GM19395 (cell line): ENCODE measurements at regions not wholly inside any gene's neighbourhood (a gene's known extent, or its start where the extent isn't known, plus 50 kb on each side); places are given as distances from the start of the nearest gene placed in this dataset.

Source experiments
- ATAC-seq: cut with Tn5 transposase; IDR thresholded peaks from one replicate; pipeline ENCODE4 v1.9.1; 2021; ENCODE audit warnings: mild to moderate bottlenecking, moderate library complexity; ENCODE audit not compliant: unreplicated experiment

- ATAC-seq = no peak
These were observed 67.8 kb downstream of the CASP12 start for GRCh38 chr11:104830508-104830907.

- ATAC-seq = no peak
These were observed 68.2 kb downstream of the CASP12 start for GRCh38 chr11:104830080-104830479.

- no peak for ATAC-seq
These were observed 71.5 kb downstream of the CASP12 start for GRCh38 chr11:104826772-104827171.

GRCh38 chr11:104823657-104824056, 74.6 kb downstream of the CASP12 start:
- no peak for ATAC-seq

- no peak for ATAC-seq
These were observed 77.8 kb downstream of the CASP12 start for GRCh38 chr11:104820431-104820830.

- ATAC-seq = peak; percentile 68
These were observed 78.7 kb downstream of the CASP12 start for GRCh38 chr11:104819603-104820002.

GRCh38 chr11:104819107-104819506, 79.2 kb downstream of the CASP12 start:
- ATAC-seq = no peak

GRCh38 chr11:104817973-104818372, 80.3 kb downstream of the CASP12 start:
- ATAC-seq = no peak

GRCh38 chr11:104813532-104813931, 84.7 kb downstream of the CASP12 start:
- ATAC-seq = no peak

GRCh38 chr11:104812103-104812788, 86.0 kb downstream of the CASP12 start:
- ATAC-seq = no peak

- ATAC-seq = no peak
These were observed 94.5 kb downstream of the CASP12 start for GRCh38 chr11:104803776-104804175.

GRCh38 chr11:104799251-104799650, 99.0 kb downstream of the CASP12 start:
- peak; percentile 93 for ATAC-seq

- peak; percentile 79 for ATAC-seq
These were observed 99.5 kb downstream of the CASP12 start for GRCh38 chr11:104798789-104799188.

GRCh38 chr11:104796301-104796700, 102.0 kb downstream of the CASP12 start:
- ATAC-seq = no peak

- ATAC-seq = no peak
These were observed 102.6 kb downstream of the CASP12 start for GRCh38 chr11:104795501-104796213.

- ATAC-seq = no peak
These were observed 105.4 kb downstream of the CASP12 start for GRCh38 chr11:104792861-104793260.

- no peak for ATAC-seq
These were observed 106.4 kb downstream of the CASP12 start for GRCh38 chr11:104791896-104792295.

GRCh38 chr11:104784684-104785460, 113.4 kb downstream of the CASP12 start:
- ATAC-seq = no peak

- ATAC-seq = no peak
These were observed 115.0 kb downstream of the CASP12 start for GRCh38 chr11:104783241-104783640.

- no peak for ATAC-seq
These were observed 115.9 kb downstream of the CASP12 start for GRCh38 chr11:104782377-104782754.

- ATAC-seq = no peak
These were observed 116.4 kb downstream of the CASP12 start for GRCh38 chr11:104781719-104782376.
